GM12878 (cell line): ENCODE measurements at regions not wholly inside any gene's neighbourhood (a gene's known extent, or its start where the extent isn't known, plus 50 kb on each side); places are given as distances from the start of the nearest gene placed in this dataset.

Experiments used
- ATAC-seq: fragments of 200-7000 bp; cut with Tn5 transposase; 3 replicates; pipeline ENCODE4 v1.9.1; 2020; ENCODE audit warnings: mild to moderate bottlenecking, moderate library complexity
- BruUV-seq: library from RNA; stranded (reverse); fragments of 400-500 nt; replicated peaks from 2 replicates; lab custom pipeline; 2021; lab: Mats Ljungman, UMichigan
- CTCF ChIA-PET: fragments of 300-600 bp; sonication (Branson Sonifier 250); formaldehyde crosslinking; extraction: SDS; loops from one replicate; lab custom pipeline; 2021; ENCODE audit warnings: inconsistent platforms; lab: Yijun Ruan, JAX
- POLR2A ChIA-PET: fragments of 350-600 bp; formaldehyde crosslinking; extraction: SDS; loops from one replicate; lab custom pipeline; 2021; ENCODE audit warnings: inconsistent platforms; lab: Charles Lee
- RAD21 ChIA-PET: fragments of 300-600 bp; sonication (Branson Sonifier 250); formaldehyde crosslinking; loops from one replicate; lab custom pipeline; 2023; ENCODE audit warnings: antibody characterized with exemption; ENCODE audit not compliant: unreplicated experiment; lab: Charles Lee
- SMC1A ChIA-PET: fragments of 300-600 bp; sonication (Branson Sonifier 250); formaldehyde crosslinking; loops from one replicate; lab custom pipeline; 2023; ENCODE audit not compliant: unreplicated experiment, uncharacterized antibody; lab: Charles Lee
- DNase-seq: peaks from one replicate; pipeline ENCODE4 v3.0.0-alpha.2; 2011; ENCODE audit warnings: low read depth, low spot score
- FAIRE-seq: peaks from 3 replicates; lab custom pipeline; 2011; peaks lifted over from hg19 to GRCh38; lab: Jason Lieb, UNC
- H2AFZ ChIP-seq: 2 replicates; pipeline ENCODE4 v1.6.0; 2011; ENCODE audit warnings: low read depth, low read length, control low read depth; ENCODE audit not compliant: control insufficient read depth
- H3K27ac ChIP-seq: 2 replicates; pipeline ENCODE4 v1.5.1; 2011; ENCODE audit warnings: control low read depth; ENCODE audit not compliant: control insufficient read depth, insufficient read depth
- H3K27me3 ChIP-seq, 2 experiments: replicated peaks in 1 of 2; 2 replicates each; pipeline versions ENCODE4 v1.6.0 to v1.6.1; 2011; ENCODE audit warnings: low read length in 1 of 2; ENCODE audit not compliant: control insufficient read depth in 2 of 2, insufficient read depth in 2 of 2
- H3K36me3 ChIP-seq, 2 experiments: 2 replicates each; pipeline ENCODE4 v1.5.1; 2011; ENCODE audit warnings: low read length in 1 of 2; ENCODE audit not compliant: control insufficient read depth in 2 of 2, insufficient read depth in 2 of 2
- H3K4me1 ChIP-seq: 2 replicates; pipeline ENCODE4 v1.6.1; 2011; ENCODE audit warnings: mild to moderate bottlenecking, low read length, moderate library complexity, mixed read lengths; ENCODE audit not compliant: control insufficient read depth, insufficient read depth
- H3K4me2 ChIP-seq: 2 replicates; pipeline ENCODE4 v1.6.0; 2011; ENCODE audit warnings: control low read depth; ENCODE audit not compliant: control insufficient read depth, insufficient read depth
- H3K4me3 ChIP-seq: fragments of 200-600 bp; sonication (generic); 2 replicates; pipeline ENCODE4 v1.5.1; 2016
- H3K79me2 ChIP-seq: 2 replicates; pipeline ENCODE4 v1.6.0; 2011; ENCODE audit warnings: low read length; ENCODE audit not compliant: control insufficient read depth, insufficient read depth
- H3K9ac ChIP-seq: 2 replicates; pipeline ENCODE4 v1.8.0; 2011; ENCODE audit warnings: low read length, control low read depth, mixed read lengths; ENCODE audit not compliant: control insufficient read depth, insufficient read depth
- H3K9me3 ChIP-seq: replicated peaks from 3 replicates; pipeline ENCODE4 v1.5.1; 2011; ENCODE audit warnings: mild to moderate bottlenecking, low read length; ENCODE audit not compliant: control insufficient read depth, insufficient read depth
- H4K20me1 ChIP-seq: 2 replicates; pipeline ENCODE4 v1.6.0; 2011; ENCODE audit not compliant: control insufficient read depth, insufficient read depth
- NRF1 ChIP-seq: conservative IDR thresholded peaks from 2 replicates; pipeline ENCODE4 v1.6.1; 2011; ENCODE audit warnings: mild to moderate bottlenecking, low read depth, low read length, improper control_type of control experiment
- POLR2A ChIP-seq: IDR thresholded peaks from 2 replicates; pipeline ENCODE4 v1.6.1; 2011; ENCODE audit warnings: low read depth, mild to moderate bottlenecking, low read length
- POLR2AphosphoS5 ChIP-seq: IDR thresholded peaks from 2 replicates; pipeline ENCODE4 v1.6.1; 2011; ENCODE audit warnings: mild to moderate bottlenecking, low read length, inconsistent platforms
- POU2F2 ChIP-seq: IDR thresholded peaks from 3 replicates; pipeline ENCODE4 v1.6.1; 2011; ENCODE audit warnings: low read depth, mild to moderate bottlenecking, low read length, borderline replicate concordance
- WGBS: methylation state at CpG from one replicate; pipeline ENCODE4 v1.1.6; 2016; ENCODE audit warnings: low lambda C conversion rate; ENCODE audit not compliant: insufficient replicate concordance, insufficient coverage; ENCODE audit errors: missing lambda C conversion rate; 5-methylcytosine and 5-hydroxymethylcytosine counted together
- in situ Hi-C: fragments of 300-500 bp; cut with MboI; formaldehyde crosslinking; loops from 9 replicates; pipeline ENCODE4 v1.14.3; 2018; ENCODE audit warnings: mixed read lengths
- intact Hi-C: fragments of 100-400 bp; cut with micrococcal nuclease; formaldehyde crosslinking; loops from one replicate; pipeline ENCODE4 v1.14.2; 2022; ENCODE audit not compliant: unreplicated experiment
- TF ChIP-seq, protein P1 (sequence below): fragments of 450-650 bp; IDR thresholded peaks from 2 replicates; pipeline ENCODE4 v1.6.1; 2017; ENCODE audit warnings: antibody characterized with exemption, mild to moderate bottlenecking, moderate library complexity
- TF ChIP-seq, protein P2 (sequence below): fragments of 450-650 bp; conservative IDR thresholded peaks from 2 replicates; pipeline ENCODE4 v1.6.1; 2017; ENCODE audit warnings: mild to moderate bottlenecking, moderate library complexity

GRCh38 chr10:44261296-44261695 lies 123.6 kb downstream of the CXCL12 start:
- H3K4me2 ChIP-seq, result peak overlapping the region; percentile 68
- H3K79me2 ChIP-seq, result no peaks in the 10 kb centered on the region; the same call in 1 of the 2 replicates
- in situ Hi-C loops (no loop called here), intact Hi-C loops (loop anchor here (5.0 kb wide), 1 partner anchor 126 kb away; the partner anchor contains the start of gene CXCL12)
- no peak for TF ChIP-seq POLR2A
- no peak for TF ChIP-seq POU2F2
- no peak for TF ChIP-seq POLR2AphosphoS5
- TF ChIP-seq, protein P1, sequence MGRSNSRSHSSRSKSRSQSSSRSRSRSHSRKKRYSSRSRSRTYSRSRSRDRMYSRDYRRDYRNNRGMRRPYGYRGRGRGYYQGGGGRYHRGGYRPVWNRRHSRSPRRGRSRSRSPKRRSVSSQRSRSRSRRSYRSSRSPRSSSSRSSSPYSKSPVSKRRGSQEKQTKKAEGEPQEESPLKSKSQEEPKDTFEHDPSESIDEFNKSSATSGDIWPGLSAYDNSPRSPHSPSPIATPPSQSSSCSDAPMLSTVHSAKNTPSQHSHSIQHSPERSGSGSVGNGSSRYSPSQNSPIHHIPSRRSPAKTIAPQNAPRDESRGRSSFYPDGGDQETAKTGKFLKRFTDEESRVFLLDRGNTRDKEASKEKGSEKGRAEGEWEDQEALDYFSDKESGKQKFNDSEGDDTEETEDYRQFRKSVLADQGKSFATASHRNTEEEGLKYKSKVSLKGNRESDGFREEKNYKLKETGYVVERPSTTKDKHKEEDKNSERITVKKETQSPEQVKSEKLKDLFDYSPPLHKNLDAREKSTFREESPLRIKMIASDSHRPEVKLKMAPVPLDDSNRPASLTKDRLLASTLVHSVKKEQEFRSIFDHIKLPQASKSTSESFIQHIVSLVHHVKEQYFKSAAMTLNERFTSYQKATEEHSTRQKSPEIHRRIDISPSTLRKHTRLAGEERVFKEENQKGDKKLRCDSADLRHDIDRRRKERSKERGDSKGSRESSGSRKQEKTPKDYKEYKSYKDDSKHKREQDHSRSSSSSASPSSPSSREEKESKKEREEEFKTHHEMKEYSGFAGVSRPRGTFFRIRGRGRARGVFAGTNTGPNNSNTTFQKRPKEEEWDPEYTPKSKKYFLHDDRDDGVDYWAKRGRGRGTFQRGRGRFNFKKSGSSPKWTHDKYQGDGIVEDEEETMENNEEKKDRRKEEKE, result no peak
- no peak for TF ChIP-seq NRF1
- TF ChIP-seq, protein P2, sequence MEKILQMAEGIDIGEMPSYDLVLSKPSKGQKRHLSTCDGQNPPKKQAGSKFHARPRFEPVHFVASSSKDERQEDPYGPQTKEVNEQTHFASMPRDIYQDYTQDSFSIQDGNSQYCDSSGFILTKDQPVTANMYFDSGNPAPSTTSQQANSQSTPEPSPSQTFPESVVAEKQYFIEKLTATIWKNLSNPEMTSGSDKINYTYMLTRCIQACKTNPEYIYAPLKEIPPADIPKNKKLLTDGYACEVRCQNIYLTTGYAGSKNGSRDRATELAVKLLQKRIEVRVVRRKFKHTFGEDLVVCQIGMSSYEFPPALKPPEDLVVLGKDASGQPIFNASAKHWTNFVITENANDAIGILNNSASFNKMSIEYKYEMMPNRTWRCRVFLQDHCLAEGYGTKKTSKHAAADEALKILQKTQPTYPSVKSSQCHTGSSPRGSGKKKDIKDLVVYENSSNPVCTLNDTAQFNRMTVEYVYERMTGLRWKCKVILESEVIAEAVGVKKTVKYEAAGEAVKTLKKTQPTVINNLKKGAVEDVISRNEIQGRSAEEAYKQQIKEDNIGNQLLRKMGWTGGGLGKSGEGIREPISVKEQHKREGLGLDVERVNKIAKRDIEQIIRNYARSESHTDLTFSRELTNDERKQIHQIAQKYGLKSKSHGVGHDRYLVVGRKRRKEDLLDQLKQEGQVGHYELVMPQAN, result no peak
- no peak overlapping the region; the same call in 1 of the 2 replicates for H2AFZ ChIP-seq
- ATAC-seq (peak; percentile 7; the same call in 2 of the 3 replicates), DNase-seq (no peak), FAIRE-seq (no peak)
- no peak overlapping the region for H3K4me3 ChIP-seq
- BruUV-seq, result no TSS peak
- peaks cover 56% of the 10 kb centered on the region for H3K4me1 ChIP-seq
- CTCF ChIA-PET, result interaction anchor here (0.6 to 1.8 kb wide), 4 partner anchors 12 to 124 kb away, joined by 3 to 4 read pairs (median 4); no protein-coding TSS in a partner anchor
- SMC1A ChIA-PET, result interaction anchor here (1.2 to 3.1 kb wide), 4 partner anchors 11 to 250 kb away, joined by 3 to 19 read pairs (median 9); no protein-coding TSS in a partner anchor
- H3K9ac ChIP-seq, result no peak overlapping the region
- no peaks in the 10 kb centered on the region for H3K36me3 ChIP-seq
- H4K20me1 ChIP-seq, result no peaks in the 10 kb centered on the region
- H3K27ac ChIP-seq, result peak overlapping the region; percentile 68
- POLR2A ChIA-PET, result no interaction called here
- H3K9me3 ChIP-seq, result no peaks in the 10 kb centered on the region; the same call in 2 of the 3 replicates
- RAD21 ChIA-PET, result interaction anchor here (0.9 to 2.8 kb wide), 5 partner anchors 11 to 226 kb away, joined by 3 to 17 read pairs (median 4); no protein-coding TSS in a partner anchor
- H3K27me3 ChIP-seq, result no peaks in the 10 kb centered on the region
- WGBS, result 67% methylated on average over 16 of the region's 16 CpGs
